ENCODE measurements at regions not wholly inside any gene's neighbourhood (a gene's known extent, or its start where the extent isn't known, plus 50 kb on each side); places are given as distances from the start of the nearest gene placed in this dataset.

DNA sequence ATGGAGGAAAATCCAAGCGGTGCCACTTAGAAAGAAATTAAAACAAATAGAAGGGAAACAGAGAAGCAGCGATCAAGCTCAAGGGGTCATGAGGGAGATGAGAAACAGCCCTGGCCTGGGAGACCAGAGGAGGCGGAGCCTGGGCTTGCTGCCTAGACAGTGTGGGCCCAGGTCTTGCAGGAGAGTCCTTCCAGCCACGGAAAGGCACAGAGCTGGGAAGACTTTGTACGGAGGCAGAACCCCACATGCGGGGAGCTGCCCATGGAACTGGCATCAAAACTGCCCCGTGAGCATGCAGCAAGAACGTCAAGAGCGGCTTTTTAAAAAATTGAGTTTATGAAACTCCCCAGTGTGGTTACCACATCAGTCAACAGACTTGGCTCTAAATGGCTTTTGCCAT, 119.4 kb downstream of the IRX1 start:
- no peaks in the 10 kb centered on the region for H3K36me3 ChIP-seq
- H3K9me3 ChIP-seq: no peaks in the 10 kb centered on the region
- intact Hi-C loops (cut with DNase I): no loop called here
- no peaks in the 10 kb centered on the region for H3K27me3 ChIP-seq
- no peak overlapping the region for H3K27ac ChIP-seq
- DNase-seq: no peak
- 42 to 58% (median 44%) methylated on average over 9 of the region's 9 CpGs for WGBS, 3 donors
- no peaks in the 10 kb centered on the region for H3K4me1 ChIP-seq (ENCODE audit: insufficient read depth)
- no peak overlapping the region for H3K4me3 ChIP-seq
- TF ChIP-seq, protein P1, sequence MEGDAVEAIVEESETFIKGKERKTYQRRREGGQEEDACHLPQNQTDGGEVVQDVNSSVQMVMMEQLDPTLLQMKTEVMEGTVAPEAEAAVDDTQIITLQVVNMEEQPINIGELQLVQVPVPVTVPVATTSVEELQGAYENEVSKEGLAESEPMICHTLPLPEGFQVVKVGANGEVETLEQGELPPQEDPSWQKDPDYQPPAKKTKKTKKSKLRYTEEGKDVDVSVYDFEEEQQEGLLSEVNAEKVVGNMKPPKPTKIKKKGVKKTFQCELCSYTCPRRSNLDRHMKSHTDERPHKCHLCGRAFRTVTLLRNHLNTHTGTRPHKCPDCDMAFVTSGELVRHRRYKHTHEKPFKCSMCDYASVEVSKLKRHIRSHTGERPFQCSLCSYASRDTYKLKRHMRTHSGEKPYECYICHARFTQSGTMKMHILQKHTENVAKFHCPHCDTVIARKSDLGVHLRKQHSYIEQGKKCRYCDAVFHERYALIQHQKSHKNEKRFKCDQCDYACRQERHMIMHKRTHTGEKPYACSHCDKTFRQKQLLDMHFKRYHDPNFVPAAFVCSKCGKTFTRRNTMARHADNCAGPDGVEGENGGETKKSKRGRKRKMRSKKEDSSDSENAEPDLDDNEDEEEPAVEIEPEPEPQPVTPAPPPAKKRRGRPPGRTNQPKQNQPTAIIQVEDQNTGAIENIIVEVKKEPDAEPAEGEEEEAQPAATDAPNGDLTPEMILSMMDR (IDR thresholded peaks at IDR 0.05): no peak
- TF ChIP-seq EP300 (IDR thresholded peaks at IDR 0.05) (no peak), POLR2A (IDR thresholded peaks at IDR 0.05) (no peak)

DNA sequence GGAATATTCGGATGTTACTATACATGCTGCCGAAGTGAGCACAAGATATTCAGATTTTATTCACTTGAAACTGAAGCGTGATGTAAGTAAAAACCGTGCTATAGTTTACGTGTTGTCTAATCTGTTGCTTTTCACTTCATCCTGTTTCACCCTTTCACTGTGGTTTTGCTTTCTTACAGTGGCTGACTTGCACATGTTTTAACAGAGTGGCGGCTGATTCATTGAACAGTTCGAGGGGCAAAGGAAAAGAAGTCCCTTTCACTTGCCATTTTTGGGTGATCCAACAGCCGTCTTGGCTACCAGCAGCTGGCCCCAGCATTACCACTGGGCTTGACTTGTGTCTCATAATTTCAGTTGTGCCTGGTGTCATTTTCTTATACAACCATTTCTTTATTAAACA, 134.0 kb downstream of the IRX1 start:
- no peak for DNase-seq
- WGBS, 3 donors: 75 to 86% (median 85%) methylated on average over 8 of the region's 8 CpGs
- no peaks in the 10 kb centered on the region for H3K36me3 ChIP-seq
- TF ChIP-seq EP300 (IDR thresholded peaks at IDR 0.05) (no peak), POLR2A (IDR thresholded peaks at IDR 0.05) (no peak)
- TF ChIP-seq, protein P1 (IDR thresholded peaks at IDR 0.05): no peak
- H3K9me3 ChIP-seq: no peaks in the 10 kb centered on the region
- no peak overlapping the region for H3K27ac ChIP-seq
- H3K4me3 ChIP-seq: no peak overlapping the region
- H3K4me1 ChIP-seq (ENCODE audit: insufficient read depth): no peaks in the 10 kb centered on the region
- H3K27me3 ChIP-seq: no peaks in the 10 kb centered on the region
- intact Hi-C loops (cut with DNase I): no loop called here

DNA sequence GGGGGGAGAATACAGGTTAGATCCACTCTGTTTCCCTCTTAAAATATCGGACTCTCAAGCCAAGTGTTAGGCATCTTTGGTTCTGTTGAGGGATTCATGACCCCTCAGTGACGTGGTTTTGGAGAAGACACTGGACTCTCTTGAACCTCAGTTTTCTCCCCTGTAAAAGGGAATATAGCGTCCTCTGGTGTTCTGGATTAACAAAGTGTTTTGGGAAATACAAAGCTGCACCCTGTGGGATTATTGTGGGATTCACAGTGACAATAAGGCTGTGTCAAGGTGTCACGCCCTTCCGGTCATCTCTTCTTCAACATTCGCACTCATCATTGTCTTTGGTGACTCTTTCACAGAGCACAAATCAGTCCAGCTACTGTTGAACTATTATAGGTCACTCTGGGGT, 139.0 kb downstream of the IRX1 start:
- no peak overlapping the region for H3K27ac ChIP-seq
- no peaks in the 10 kb centered on the region for H3K9me3 ChIP-seq
- intact Hi-C loops (cut with DNase I): no loop called here
- WGBS, 3 donors: 81 to 86% (median 83%) methylated on average over 6 of the region's 6 CpGs
- no peaks in the 10 kb centered on the region for H3K27me3 ChIP-seq
- no peak for DNase-seq
- TF ChIP-seq POLR2A (IDR thresholded peaks at IDR 0.05) (no peak), EP300 (IDR thresholded peaks at IDR 0.05) (no peak)
- TF ChIP-seq, protein P1 (IDR thresholded peaks at IDR 0.05): no peak
- H3K4me1 ChIP-seq (ENCODE audit: insufficient read depth): no peaks in the 10 kb centered on the region
- H3K4me3 ChIP-seq: no peak overlapping the region
- no peaks in the 10 kb centered on the region for H3K36me3 ChIP-seq

DNA sequence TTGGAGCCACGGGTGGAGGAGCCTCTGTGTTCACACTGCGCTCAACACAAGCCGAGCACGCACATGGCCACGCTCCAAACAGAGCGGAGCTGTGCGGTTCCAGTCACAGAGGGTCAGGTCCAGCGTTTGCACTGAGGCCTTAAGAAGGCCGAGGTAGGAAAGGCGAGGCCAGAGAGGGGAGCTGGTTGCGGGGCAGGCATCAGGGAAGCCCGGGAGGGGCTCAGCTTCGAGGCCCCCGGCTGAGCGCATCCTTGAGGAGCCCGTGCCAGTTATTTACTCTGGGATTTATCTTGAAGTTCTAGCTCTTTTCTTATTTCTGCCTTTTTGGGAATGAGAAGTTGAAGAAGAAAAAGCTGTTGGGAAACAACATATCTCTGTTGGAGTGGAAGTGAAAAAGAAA, 140.8 kb downstream of the IRX1 start:
- H3K27ac ChIP-seq: no peak overlapping the region
- TF ChIP-seq POLR2A (IDR thresholded peaks at IDR 0.05): no peak
- TF ChIP-seq, protein P1 (IDR thresholded peaks at IDR 0.05): no peak
- no peak for TF ChIP-seq EP300 (IDR thresholded peaks at IDR 0.05)
- H3K4me1 ChIP-seq (ENCODE audit: insufficient read depth): no peaks in the 10 kb centered on the region
- no peaks in the 10 kb centered on the region for H3K9me3 ChIP-seq
- WGBS, 3 donors: 75 to 82% (median 75%) methylated on average over 16 of the region's 16 CpGs
- H3K27me3 ChIP-seq: no peaks in the 10 kb centered on the region
- intact Hi-C loops (cut with DNase I): no loop called here
- H3K36me3 ChIP-seq: no peaks in the 10 kb centered on the region
- H3K4me3 ChIP-seq: no peak overlapping the region
- no peak for DNase-seq

DNA sequence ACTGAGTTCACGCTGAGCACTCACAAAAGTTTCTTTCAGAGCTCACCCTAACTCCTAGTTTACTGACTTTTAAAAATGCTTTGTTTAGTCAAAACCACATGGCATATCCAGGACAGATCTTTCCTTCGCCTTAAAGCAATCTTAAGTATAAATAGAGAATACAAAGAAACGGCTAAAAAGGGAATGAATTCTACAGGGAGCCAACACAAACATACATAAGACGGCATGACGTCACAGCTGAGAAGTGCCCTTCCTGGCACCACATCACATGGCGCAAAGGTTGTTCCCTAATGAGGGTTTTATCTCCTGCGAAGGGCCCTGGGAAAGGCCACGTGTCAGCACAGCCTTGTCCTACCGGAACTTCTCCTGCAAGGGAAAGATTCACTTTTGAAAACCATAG, 141.3 kb downstream of the IRX1 start:
- DNase-seq: no peak
- WGBS, 3 donors: 70 to 75% (median 72%) methylated on average over 9 of the region's 9 CpGs
- H3K4me1 ChIP-seq (ENCODE audit: insufficient read depth): no peaks in the 10 kb centered on the region
- TF ChIP-seq, protein P1 (IDR thresholded peaks at IDR 0.05): no peak
- no peak for TF ChIP-seq EP300 (IDR thresholded peaks at IDR 0.05)
- TF ChIP-seq POLR2A (IDR thresholded peaks at IDR 0.05): no peak
- H3K9me3 ChIP-seq: no peaks in the 10 kb centered on the region
- H3K27ac ChIP-seq: no peak overlapping the region
- H3K36me3 ChIP-seq: no peaks in the 10 kb centered on the region
- intact Hi-C loops (cut with DNase I): no loop called here
- H3K4me3 ChIP-seq: no peak overlapping the region
- H3K27me3 ChIP-seq: no peaks in the 10 kb centered on the region

Measured in ovary (tissue), 7 donors.